Astrocyte of the spinal cord (primary cell): ENCODE measurements at regions not wholly inside any gene's neighbourhood (a gene's known extent, or its start where the extent isn't known, plus 50 kb on each side); places are given as distances from the start of the nearest gene placed in this dataset.

Source experiments
- DNase-seq: peaks from one replicate; pipeline ENCODE4 v3.0.0; 2011; ENCODE audit warnings: low read depth, low spot score
- H3K4me3 ChIP-seq: 2 replicates; pipeline ENCODE4 v1.5.1; 2011; ENCODE audit warnings: low read depth, mild to moderate bottlenecking, low read length, moderate library complexity
- CTCF ChIP-seq: IDR thresholded peaks from 2 replicates; pipeline ENCODE4 v1.5.1; 2012; ENCODE audit warnings: low read depth, mild to moderate bottlenecking, low read length, inconsistent platforms
- in situ Hi-C: cut with HindIII; loops from 2 replicates; pipeline ENCODE4 v1.10.0; 2017; ENCODE audit warnings: low sequenced_read_pairs

- no peak for DNase-seq
- no peak overlapping the region for H3K4me3 ChIP-seq
- in situ Hi-C loops, result no loop called here
- peak; percentile 34 for TF ChIP-seq CTCF
Measured at GRCh38 chr11:42770444-42771065, 541.2 kb upstream of the API5 start.

- H3K4me3 ChIP-seq, result no peak overlapping the region
- in situ Hi-C loops, result no loop called here
- no peak for TF ChIP-seq CTCF
- no peak for DNase-seq
Measured at GRCh38 chr11:42772886-42773285, 538.9 kb upstream of the API5 start.

- no peak for TF ChIP-seq CTCF
- no peak for DNase-seq
- in situ Hi-C loops, result no loop called here
- H3K4me3 ChIP-seq, result no peak overlapping the region
Measured at GRCh38 chr11:42773729-42774128, 538.1 kb upstream of the API5 start.

GRCh38 chr11:42774567-42774966 is 537.2 kb upstream of the API5 start:
- H3K4me3 ChIP-seq, result no peak overlapping the region
- in situ Hi-C loops, result no loop called here
- DNase-seq, result no peak
- no peak for TF ChIP-seq CTCF

- no peak overlapping the region for H3K4me3 ChIP-seq
- no peak for TF ChIP-seq CTCF
- DNase-seq, result no peak
- in situ Hi-C loops, result no loop called here
Measured at GRCh38 chr11:42777776-42778175, 534.0 kb upstream of the API5 start.

- in situ Hi-C loops, result no loop called here
- H3K4me3 ChIP-seq, result no peak overlapping the region
- no peak for DNase-seq
- TF ChIP-seq CTCF, result no peak
Measured at GRCh38 chr11:42778193-42778592, 533.6 kb upstream of the API5 start.

- no peak for TF ChIP-seq CTCF
- no peak overlapping the region for H3K4me3 ChIP-seq
- no peak for DNase-seq
- in situ Hi-C loops, result no loop called here
Measured at GRCh38 chr11:42779555-42779954, 532.2 kb upstream of the API5 start.
